ENCODE measurements at regions not wholly inside any gene's neighbourhood (a gene's known extent, or its start where the extent isn't known, plus 50 kb on each side); places are given as distances from the start of the nearest gene placed in this dataset.

GRCh38 chr1:200345520-200345919, 64.3 kb downstream of the ZNF281 start:
- H3K23me2 ChIP-seq (ENCODE audit: insufficient read length, low read depth, low read length, poor library complexity, severe bottlenecking), result no peaks in the 10 kb centered on the region
- no peak overlapping the region for H3K4ac ChIP-seq (ENCODE audit: low read depth, low read length)
- Mint-ChIP-seq H3K27ac (no peak overlapping the region), H3K4me1 (peaks cover 12 to 14% of the 10 kb centered on the region in 2 experiments), H3K9me3 (no peaks in the 10 kb centered on the region; a peak in 2 of 5 replicates), H3K36me3 (ENCODE audit: insufficient read depth in 1 of 3, low read depth in 3 of 3) (peaks cover 0 to 2% (median 1%) of the 10 kb centered on the region in 3 experiments; a peak in 4 of 7 replicates), H3K4me3 (no peak overlapping the region), H3K27me3 (ENCODE audit: low read depth) (no peaks in the 10 kb centered on the region)
- no peak overlapping the region for H3K4me2 ChIP-seq (ENCODE audit: insufficient read depth, insufficient read length, low read length)
- no peak overlapping the region for H3K9ac ChIP-seq (ENCODE audit: extremely low read depth, insufficient read length, low read length)
- no peak overlapping the region for H3T11ph ChIP-seq (ENCODE audit: low read length)
- no peaks in the 10 kb centered on the region for H3K9me3 ChIP-seq (ENCODE audit: control insufficient read depth, low read depth, low read length)
- H3K4me1 ChIP-seq (ENCODE audit: insufficient read depth, low read length), result peaks cover 4% of the 10 kb centered on the region; the same call in 1 of the 2 replicates
- no peaks in the 10 kb centered on the region for H3K79me1 ChIP-seq (ENCODE audit: insufficient read depth, low read depth, low read length, poor library complexity, severe bottlenecking)
- H3K27me3 ChIP-seq (ENCODE audit: insufficient read depth, low read length), result no peaks in the 10 kb centered on the region
- no peak overlapping the region for H4K91ac ChIP-seq (ENCODE audit: insufficient read length, low read depth, low read length)
- H3K23ac ChIP-seq (ENCODE audit: insufficient read length, low read depth, low read length), result no peak overlapping the region
- H2BK12ac ChIP-seq (ENCODE audit: insufficient read length, low read depth, low read length), result no peak overlapping the region
- DNase-seq, result no peak
- H3K79me2 ChIP-seq (ENCODE audit: insufficient read depth, low read length), result no peaks in the 10 kb centered on the region
- H4K20me1 ChIP-seq (ENCODE audit: control insufficient read depth, insufficient read depth, insufficient read length), result no peaks in the 10 kb centered on the region
- H2AFZ ChIP-seq (ENCODE audit: low read length), result no peak overlapping the region
- no peak overlapping the region for H2BK20ac ChIP-seq (ENCODE audit: low read depth, low read length, poor library complexity, severe bottlenecking)
- H3K56ac ChIP-seq (ENCODE audit: insufficient read length, low read depth, low read length), result no peak overlapping the region
- no peak overlapping the region for H2BK5ac ChIP-seq (ENCODE audit: insufficient read length, low read length)
- no peak overlapping the region for H4K5ac ChIP-seq (ENCODE audit: insufficient read length, low read depth, low read length)
- H3K14ac ChIP-seq (ENCODE audit: insufficient read depth, low read length), result no peak overlapping the region
- no peak overlapping the region for H2AK5ac ChIP-seq (ENCODE audit: insufficient read length, low read length)
- no peak overlapping the region for H2BK15ac ChIP-seq (ENCODE audit: low read depth, low read length)
- H3K18ac ChIP-seq (ENCODE audit: insufficient read length, low read depth, low read length), result no peak overlapping the region
- H4K8ac ChIP-seq (replicated peaks; ENCODE audit: insufficient read length, low read depth, low read length), result no peak overlapping the region
- TF ChIP-seq CTCF (conservative IDR thresholded peaks at IDR 0.05), result no peak
- H2BK120ac ChIP-seq (ENCODE audit: low read depth, low read length, poor library complexity, severe bottlenecking), result no peak overlapping the region
- no CpG with 5 or more reads among the region's 4 CpGs for WGBS (ENCODE audit: extremely low coverage, insufficient read length, low lambda C conversion rate)
- no peak overlapping the region for H3K27ac ChIP-seq (ENCODE audit: insufficient read length, low read depth, low read length)

Measured in H9 (cell line).